ENCODE measurements at regions not wholly inside any gene's neighbourhood (a gene's known extent, or its start where the extent isn't known, plus 50 kb on each side); places are given as distances from the start of the nearest gene placed in this dataset.

- Histone ChIP-seq H3K27ac (ENCODE audit: low read length) (no peak overlapping the region), H3K9me3 (ENCODE audit: control insufficient read depth, low read length) (no peaks in the 10 kb centered on the region), H3K4me3 (ENCODE audit: low read length) (no peak overlapping the region), H3K27me3 (ENCODE audit: control insufficient read depth, insufficient read depth) (no peaks in the 10 kb centered on the region), H3K4me1 (ENCODE audit: control insufficient read depth, insufficient read depth, low read length) (no peaks in the 10 kb centered on the region)
- intact Hi-C loops (cut with DNase I), result no loop called here
- ATAC-seq, result no peak
- no peak for DNase-seq
Observed at GRCh38 chr7:111676167-111676566, 113.9 kb upstream of the IMMP2L start.

- 77% methylated on average over 6 of the region's 6 CpGs for WGBS
- DNase-seq (no peak), ATAC-seq (no peak)
- no peaks in the 10 kb centered on the region for H3K4me1 ChIP-seq (ENCODE audit: control insufficient read depth, insufficient read depth, low read length)
- intact Hi-C loops (cut with DNase I), result no loop called here
- H3K27me3 ChIP-seq (ENCODE audit: control insufficient read depth, insufficient read depth), result no peaks in the 10 kb centered on the region
- H3K27ac ChIP-seq (ENCODE audit: low read length), result no peak overlapping the region
- H3K4me3 ChIP-seq (ENCODE audit: low read length), result no peak overlapping the region
- H3K9me3 ChIP-seq (ENCODE audit: control insufficient read depth, low read length), result no peaks in the 10 kb centered on the region
Observed at GRCh38 chr7:111672901-111673300, 110.6 kb upstream of the IMMP2L start.

GRCh38 chr7:111671927-111672326, 109.6 kb upstream of the IMMP2L start:
- DNase-seq, result no peak
- no peak overlapping the region for H3K4me3 ChIP-seq (ENCODE audit: low read length)
- no peaks in the 10 kb centered on the region for H3K27me3 ChIP-seq (ENCODE audit: control insufficient read depth, insufficient read depth)
- no peak for ATAC-seq
- intact Hi-C loops (cut with DNase I), result no loop called here
- H3K9me3 ChIP-seq (ENCODE audit: control insufficient read depth, low read length), result no peaks in the 10 kb centered on the region
- 71% methylated on average over 2 of the region's 2 CpGs for WGBS
- no peak overlapping the region for H3K27ac ChIP-seq (ENCODE audit: low read length)
- H3K4me1 ChIP-seq (ENCODE audit: control insufficient read depth, insufficient read depth, low read length), result no peaks in the 10 kb centered on the region

GRCh38 chr7:111668711-111669110, 106.4 kb upstream of the IMMP2L start:
- no peaks in the 10 kb centered on the region for H3K27me3 ChIP-seq (ENCODE audit: control insufficient read depth, insufficient read depth)
- H3K9me3 ChIP-seq (ENCODE audit: control insufficient read depth, low read length), result no peaks in the 10 kb centered on the region
- intact Hi-C loops (cut with DNase I), result no loop called here
- ATAC-seq, result no peak
- WGBS, result 73% methylated on average over 9 of the region's 9 CpGs
- no peak overlapping the region for H3K4me3 ChIP-seq (ENCODE audit: low read length)
- H3K27ac ChIP-seq (ENCODE audit: low read length), result no peak overlapping the region
- no peaks in the 10 kb centered on the region for H3K4me1 ChIP-seq (ENCODE audit: control insufficient read depth, insufficient read depth, low read length)
- no peak for DNase-seq

- Histone ChIP-seq H3K9me3 (ENCODE audit: control insufficient read depth, low read length) (no peaks in the 10 kb centered on the region), H3K4me1 (ENCODE audit: control insufficient read depth, insufficient read depth, low read length) (no peaks in the 10 kb centered on the region), H3K4me3 (ENCODE audit: low read length) (no peak overlapping the region), H3K27ac (ENCODE audit: low read length) (no peak overlapping the region), H3K27me3 (ENCODE audit: control insufficient read depth, insufficient read depth) (no peaks in the 10 kb centered on the region)
- intact Hi-C loops (cut with DNase I), result no loop called here
- ATAC-seq (no peak), DNase-seq (no peak)
- WGBS, result 87% methylated on average over 1 of the region's 1 CpG
Observed at GRCh38 chr7:111667488-111667887, 105.2 kb upstream of the IMMP2L start.

- Histone ChIP-seq H3K4me3 (ENCODE audit: low read length) (no peak overlapping the region), H3K4me1 (ENCODE audit: control insufficient read depth, insufficient read depth, low read length) (no peaks in the 10 kb centered on the region), H3K9me3 (ENCODE audit: control insufficient read depth, low read length) (no peaks in the 10 kb centered on the region), H3K27me3 (ENCODE audit: control insufficient read depth, insufficient read depth) (no peaks in the 10 kb centered on the region), H3K27ac (ENCODE audit: low read length) (no peak overlapping the region)
- DNase-seq (no peak), ATAC-seq (no peak)
- WGBS, result 46% methylated on average over 2 of the region's 2 CpGs
- intact Hi-C loops (cut with DNase I), result no loop called here
Observed at GRCh38 chr7:111666260-111666659, 104.0 kb upstream of the IMMP2L start.

- Histone ChIP-seq H3K4me1 (ENCODE audit: control insufficient read depth, insufficient read depth, low read length) (no peaks in the 10 kb centered on the region), H3K9me3 (ENCODE audit: control insufficient read depth, low read length) (no peaks in the 10 kb centered on the region), H3K27ac (ENCODE audit: low read length) (no peak overlapping the region), H3K4me3 (ENCODE audit: low read length) (no peak overlapping the region), H3K27me3 (ENCODE audit: control insufficient read depth, insufficient read depth) (no peaks in the 10 kb centered on the region)
- intact Hi-C loops (cut with DNase I), result no loop called here
- DNase-seq (no peak), ATAC-seq (no peak)
Observed at GRCh38 chr7:111663771-111664170, 101.5 kb upstream of the IMMP2L start.

GRCh38 chr7:111662386-111662785, 100.1 kb upstream of the IMMP2L start:
- intact Hi-C loops (cut with DNase I), result no loop called here
- H3K4me1 ChIP-seq (ENCODE audit: control insufficient read depth, insufficient read depth, low read length), result no peaks in the 10 kb centered on the region
- 79% methylated on average over 2 of the region's 2 CpGs for WGBS
- no peak overlapping the region for H3K4me3 ChIP-seq (ENCODE audit: low read length)
- no peaks in the 10 kb centered on the region for H3K27me3 ChIP-seq (ENCODE audit: control insufficient read depth, insufficient read depth)
- no peak overlapping the region for H3K27ac ChIP-seq (ENCODE audit: low read length)
- DNase-seq (no peak), ATAC-seq (no peak)
- H3K9me3 ChIP-seq (ENCODE audit: control insufficient read depth, low read length), result no peaks in the 10 kb centered on the region

- H3K4me3 ChIP-seq (ENCODE audit: low read length), result no peak overlapping the region
- DNase-seq (no peak), ATAC-seq (no peak)
- H3K9me3 ChIP-seq (ENCODE audit: control insufficient read depth, low read length), result no peaks in the 10 kb centered on the region
- no peaks in the 10 kb centered on the region for H3K4me1 ChIP-seq (ENCODE audit: control insufficient read depth, insufficient read depth, low read length)
- no peak overlapping the region for H3K27ac ChIP-seq (ENCODE audit: low read length)
- intact Hi-C loops (cut with DNase I), result no loop called here
- H3K27me3 ChIP-seq (ENCODE audit: control insufficient read depth, insufficient read depth), result no peaks in the 10 kb centered on the region
- WGBS, result 48% methylated on average over 1 of the region's 1 CpG
Observed at GRCh38 chr7:111660478-111660877, 98.2 kb upstream of the IMMP2L start.

GRCh38 chr7:111658546-111658945, 96.3 kb upstream of the IMMP2L start:
- H3K27ac ChIP-seq (ENCODE audit: low read length), result no peak overlapping the region
- ATAC-seq, result no peak
- 33% methylated on average over 1 of the region's 1 CpG for WGBS
- no peaks in the 10 kb centered on the region for H3K4me1 ChIP-seq (ENCODE audit: control insufficient read depth, insufficient read depth, low read length)
- no peak overlapping the region for H3K4me3 ChIP-seq (ENCODE audit: low read length)
- no peaks in the 10 kb centered on the region for H3K27me3 ChIP-seq (ENCODE audit: control insufficient read depth, insufficient read depth)
- intact Hi-C loops (cut with DNase I), result no loop called here
- no peaks in the 10 kb centered on the region for H3K9me3 ChIP-seq (ENCODE audit: control insufficient read depth, low read length)
- no peak for DNase-seq

GRCh38 chr7:111657018-111657417, 94.7 kb upstream of the IMMP2L start:
- Histone ChIP-seq H3K27ac (ENCODE audit: low read length) (no peak overlapping the region), H3K4me1 (ENCODE audit: control insufficient read depth, insufficient read depth, low read length) (no peaks in the 10 kb centered on the region), H3K27me3 (ENCODE audit: control insufficient read depth, insufficient read depth) (no peaks in the 10 kb centered on the region), H3K9me3 (ENCODE audit: control insufficient read depth, low read length) (no peaks in the 10 kb centered on the region), H3K4me3 (ENCODE audit: low read length) (no peak overlapping the region)
- intact Hi-C loops (cut with DNase I), result no loop called here
- no peak for DNase-seq
- 61% methylated on average over 3 of the region's 3 CpGs for WGBS
- ATAC-seq, result no peak

- DNase-seq, result no peak
- H3K27ac ChIP-seq (ENCODE audit: low read length), result no peak overlapping the region
- no peak overlapping the region for H3K4me3 ChIP-seq (ENCODE audit: low read length)
- H3K9me3 ChIP-seq (ENCODE audit: control insufficient read depth, low read length), result no peaks in the 10 kb centered on the region
- no peak for ATAC-seq
- no peaks in the 10 kb centered on the region for H3K4me1 ChIP-seq (ENCODE audit: control insufficient read depth, insufficient read depth, low read length)
- intact Hi-C loops (cut with DNase I), result no loop called here
- H3K27me3 ChIP-seq (ENCODE audit: control insufficient read depth, insufficient read depth), result no peaks in the 10 kb centered on the region
- WGBS, result 50% methylated on average over 6 of the region's 6 CpGs
Observed at GRCh38 chr7:111654343-111654742, 92.1 kb upstream of the IMMP2L start.
